MM.1S (cell line): ENCODE measurements at regions not wholly inside any gene's neighbourhood (a gene's known extent, or its start where the extent isn't known, plus 50 kb on each side); places are given as distances from the start of the nearest gene placed in this dataset.

ENCODE experiments used
- CTCF ChIP-seq: fragments of 300-600 bp; sonication (generic); IDR thresholded peaks from 2 replicates; pipeline ENCODE4 v1.5.1; 2016; ENCODE audit warnings: antibody characterized with exemption, low read length, mixed read lengths
- EZH2 ChIP-seq: fragments of 300-600 bp; sonication (generic); optimal IDR thresholded peaks from 2 replicates; pipeline ENCODE3; 2017; ENCODE audit warnings: low read depth, mild to moderate bottlenecking, antibody characterized with exemption, low read length, mixed read lengths
- EZH2phosphoT487 ChIP-seq: fragments of 300-600 bp; sonication (generic); IDR thresholded peaks from 2 replicates; pipeline ENCODE4 v1.6.1; 2018; ENCODE audit warnings: antibody characterized with exemption, low read length

- TF ChIP-seq CTCF: no peak
- no peak for TF ChIP-seq EZH2
- no peak for TF ChIP-seq EZH2phosphoT487
Observed at GRCh38 chr17:34434052-34434451, 71.0 kb upstream of the CCL1 start.
